ENCODE measurements at regions not wholly inside any gene's neighbourhood (a gene's known extent, or its start where the extent isn't known, plus 50 kb on each side); places are given as distances from the start of the nearest gene placed in this dataset.

DNA sequence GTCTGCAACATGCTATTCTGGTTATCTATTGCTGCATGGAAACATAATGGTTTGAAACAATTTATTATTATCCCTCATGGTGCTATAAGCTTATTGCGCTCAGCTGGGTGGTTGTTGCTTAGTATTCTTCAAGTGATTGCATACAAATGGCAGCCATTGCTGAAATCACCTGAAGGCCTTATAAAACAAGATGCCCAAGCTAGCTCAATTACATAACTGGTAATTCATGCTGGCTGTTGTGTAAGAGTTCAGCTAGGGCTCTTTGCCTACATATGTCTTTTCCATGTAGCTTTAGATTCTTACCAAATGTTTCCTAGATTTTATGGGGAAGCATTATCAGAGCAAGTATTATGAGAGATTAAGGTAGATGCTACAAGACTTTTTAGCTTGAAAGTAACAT, 644.0 kb upstream of the CBLB start:
- TF ChIP-seq, protein P1, sequence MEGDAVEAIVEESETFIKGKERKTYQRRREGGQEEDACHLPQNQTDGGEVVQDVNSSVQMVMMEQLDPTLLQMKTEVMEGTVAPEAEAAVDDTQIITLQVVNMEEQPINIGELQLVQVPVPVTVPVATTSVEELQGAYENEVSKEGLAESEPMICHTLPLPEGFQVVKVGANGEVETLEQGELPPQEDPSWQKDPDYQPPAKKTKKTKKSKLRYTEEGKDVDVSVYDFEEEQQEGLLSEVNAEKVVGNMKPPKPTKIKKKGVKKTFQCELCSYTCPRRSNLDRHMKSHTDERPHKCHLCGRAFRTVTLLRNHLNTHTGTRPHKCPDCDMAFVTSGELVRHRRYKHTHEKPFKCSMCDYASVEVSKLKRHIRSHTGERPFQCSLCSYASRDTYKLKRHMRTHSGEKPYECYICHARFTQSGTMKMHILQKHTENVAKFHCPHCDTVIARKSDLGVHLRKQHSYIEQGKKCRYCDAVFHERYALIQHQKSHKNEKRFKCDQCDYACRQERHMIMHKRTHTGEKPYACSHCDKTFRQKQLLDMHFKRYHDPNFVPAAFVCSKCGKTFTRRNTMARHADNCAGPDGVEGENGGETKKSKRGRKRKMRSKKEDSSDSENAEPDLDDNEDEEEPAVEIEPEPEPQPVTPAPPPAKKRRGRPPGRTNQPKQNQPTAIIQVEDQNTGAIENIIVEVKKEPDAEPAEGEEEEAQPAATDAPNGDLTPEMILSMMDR (IDR thresholded peaks at IDR 0.05; ENCODE audit: low read depth, low read length), result no peak
- H3K27me3 ChIP-seq (ENCODE audit: insufficient read depth, low read depth, severe bottlenecking), result no peaks in the 10 kb centered on the region

DNA sequence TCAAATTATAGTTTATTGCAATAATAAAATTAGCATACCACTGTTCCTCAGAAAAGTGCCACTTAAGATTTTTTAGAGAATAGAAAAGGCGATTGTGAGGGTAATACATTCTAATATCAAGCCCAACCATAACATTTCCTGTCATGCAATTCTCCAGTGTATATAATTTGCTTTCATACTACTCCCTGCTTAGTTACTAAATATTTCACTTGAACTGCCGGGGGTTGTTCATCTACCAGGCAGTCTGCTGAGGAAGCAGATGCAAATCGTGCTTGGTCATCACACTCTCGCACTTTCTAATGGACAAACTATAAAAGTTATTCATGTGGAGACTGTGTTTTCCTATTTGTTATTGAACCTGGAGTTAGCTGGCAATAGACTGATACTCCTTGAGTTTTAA, 645.6 kb upstream of the CBLB start:
- Histone ChIP-seq H3K4me3 (ENCODE audit: low read depth, low read length) (no peak overlapping the region), H3K27me3 (ENCODE audit: insufficient read depth, low read depth, severe bottlenecking) (no peaks in the 10 kb centered on the region), H3K27ac (no peak overlapping the region), H3K36me3 (no peaks in the 10 kb centered on the region), H3K9me3 (ENCODE audit: severe bottlenecking) (no peaks in the 10 kb centered on the region)
- TF ChIP-seq, protein P1 (IDR thresholded peaks at IDR 0.05; ENCODE audit: low read depth, low read length), result no peak
- DNase-seq, result no peak

More for the DNA sequence above, 644.0 kb upstream of the CBLB start:
- Histone ChIP-seq H3K9me3 (ENCODE audit: severe bottlenecking) (no peaks in the 10 kb centered on the region), H3K4me3 (ENCODE audit: low read depth, low read length) (no peak overlapping the region), H3K27ac (no peak overlapping the region), H3K36me3 (no peaks in the 10 kb centered on the region)
- no peak for DNase-seq

DNA sequence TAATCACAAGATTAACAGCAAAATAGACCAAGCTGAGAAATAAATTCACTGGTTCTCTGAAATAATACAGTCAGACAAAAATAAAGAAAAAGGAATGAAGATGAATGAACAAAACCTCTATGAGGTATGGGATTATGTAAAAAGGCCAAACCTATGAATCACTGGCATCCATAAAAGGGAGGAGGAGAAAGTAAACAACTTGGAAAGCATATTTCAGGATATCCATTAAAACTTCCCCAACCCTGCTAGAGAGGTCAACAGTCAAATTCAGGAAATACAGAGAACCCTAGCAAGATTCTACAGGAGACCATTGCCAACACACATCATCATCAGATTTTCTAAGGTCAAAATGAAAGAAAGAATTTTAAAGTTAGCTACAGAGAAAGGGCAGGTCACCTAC, 649.7 kb upstream of the CBLB start:
- TF ChIP-seq, protein P1 (IDR thresholded peaks at IDR 0.05; ENCODE audit: low read depth, low read length), result no peak
- no peaks in the 10 kb centered on the region for H3K9me3 ChIP-seq (ENCODE audit: severe bottlenecking)
- H3K4me3 ChIP-seq (ENCODE audit: low read depth, low read length), result no peak overlapping the region
- H3K27me3 ChIP-seq (ENCODE audit: insufficient read depth, low read depth, severe bottlenecking), result no peaks in the 10 kb centered on the region
- no peaks in the 10 kb centered on the region for H3K36me3 ChIP-seq
- no peak overlapping the region for H3K27ac ChIP-seq
- no peak for DNase-seq

DNA sequence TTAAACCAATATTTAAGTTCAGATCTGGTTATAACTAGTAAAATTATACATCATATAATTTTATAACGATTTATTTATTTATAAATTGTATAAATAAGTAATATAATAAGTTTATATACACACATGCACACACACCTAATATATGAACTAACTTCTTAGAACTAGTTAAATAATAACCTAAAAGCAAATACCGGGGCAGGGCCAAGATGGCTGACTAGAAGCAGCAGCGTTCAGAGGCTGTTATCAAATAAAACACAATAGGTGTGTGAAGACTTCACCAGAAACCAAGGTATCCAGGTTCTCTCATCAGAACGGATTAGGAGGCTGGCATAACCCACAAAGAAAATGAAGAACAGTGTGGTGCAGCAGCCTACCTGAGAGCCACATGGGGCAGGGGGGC, 653.6 kb upstream of the CBLB start:
- Histone ChIP-seq H3K9me3 (ENCODE audit: severe bottlenecking) (no peaks in the 10 kb centered on the region), H3K27ac (no peak overlapping the region), H3K27me3 (ENCODE audit: insufficient read depth, low read depth, severe bottlenecking) (no peaks in the 10 kb centered on the region), H3K36me3 (no peaks in the 10 kb centered on the region), H3K4me3 (ENCODE audit: low read depth, low read length) (no peak overlapping the region)
- TF ChIP-seq, protein P1 (IDR thresholded peaks at IDR 0.05; ENCODE audit: low read depth, low read length), result no peak
- no peak for DNase-seq

DNA sequence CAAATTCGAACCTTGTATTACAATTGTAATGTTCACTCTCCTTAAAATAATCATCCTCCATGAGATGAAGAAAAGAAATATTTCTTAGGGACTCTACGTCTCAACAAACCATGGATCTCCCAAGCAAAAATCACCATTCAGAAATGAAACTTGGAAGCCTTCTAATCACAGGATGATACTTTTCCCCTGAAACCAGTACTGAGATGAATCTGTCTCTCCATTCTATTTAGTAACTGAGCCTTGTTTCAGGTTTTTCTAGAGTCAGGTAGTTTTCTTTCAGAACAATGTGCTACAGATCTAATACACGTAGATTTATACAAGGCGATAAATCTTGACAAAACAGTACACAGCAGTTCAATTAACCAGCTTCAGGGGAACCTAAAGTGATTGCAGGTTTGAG, 660.1 kb upstream of the CBLB start:
- H3K4me3 ChIP-seq (ENCODE audit: low read depth, low read length), result no peak overlapping the region
- no peaks in the 10 kb centered on the region for H3K9me3 ChIP-seq (ENCODE audit: severe bottlenecking)
- no peak overlapping the region for H3K27ac ChIP-seq
- no peaks in the 10 kb centered on the region for H3K27me3 ChIP-seq (ENCODE audit: insufficient read depth, low read depth, severe bottlenecking)
- TF ChIP-seq, protein P1 (IDR thresholded peaks at IDR 0.05; ENCODE audit: low read depth, low read length), result no peak
- DNase-seq, result no peak
- no peaks in the 10 kb centered on the region for H3K36me3 ChIP-seq

DNA sequence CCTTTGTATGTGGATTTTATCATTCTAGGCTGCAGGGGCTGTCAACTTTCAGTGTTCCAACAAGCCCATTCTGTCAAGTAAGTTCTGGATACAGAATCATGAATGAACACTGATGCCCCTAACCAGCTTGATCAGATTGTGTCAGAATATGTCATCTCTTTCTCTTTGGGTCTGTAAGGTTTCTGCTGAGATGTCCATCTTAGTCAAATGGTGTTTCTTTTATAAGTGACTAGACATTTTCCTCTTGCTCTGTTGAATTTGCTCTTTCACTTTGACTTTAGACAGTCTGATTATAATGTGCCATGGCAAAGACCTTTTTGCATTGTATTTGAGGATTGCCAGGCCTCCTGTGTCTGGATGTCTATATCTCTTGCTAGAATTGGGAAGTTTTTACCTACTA, 660.9 kb upstream of the CBLB start:
- no peak for DNase-seq
- H3K36me3 ChIP-seq, result no peaks in the 10 kb centered on the region
- H3K27me3 ChIP-seq (ENCODE audit: insufficient read depth, low read depth, severe bottlenecking), result no peaks in the 10 kb centered on the region
- H3K27ac ChIP-seq, result no peak overlapping the region
- no peak overlapping the region for H3K4me3 ChIP-seq (ENCODE audit: low read depth, low read length)
- H3K9me3 ChIP-seq (ENCODE audit: severe bottlenecking), result no peaks in the 10 kb centered on the region
- TF ChIP-seq, protein P1 (IDR thresholded peaks at IDR 0.05; ENCODE audit: low read depth, low read length), result no peak
